HG03378 (cell line): ENCODE measurements at regions not wholly inside any gene's neighbourhood (a gene's known extent, or its start where the extent isn't known, plus 50 kb on each side); places are given as distances from the start of the nearest gene placed in this dataset.

Experiments used
- ATAC-seq: cut with Tn5 transposase; IDR thresholded peaks from one replicate; pipeline ENCODE4 v1.9.1; 2021; ENCODE audit warnings: mild to moderate bottlenecking, moderate library complexity; ENCODE audit not compliant: unreplicated experiment

- no peak for ATAC-seq
Measured at GRCh38 chr22:47476231-47476630, 713.8 kb downstream of the TBC1D22A start.

GRCh38 chr22:47474895-47475294 is 712.4 kb downstream of the TBC1D22A start:
- ATAC-seq: no peak

GRCh38 chr22:47474464-47474863 is 712.0 kb downstream of the TBC1D22A start:
- ATAC-seq: no peak

GRCh38 chr22:47472636-47473035 is 710.2 kb downstream of the TBC1D22A start:
- ATAC-seq: no peak

- no peak for ATAC-seq
Measured at GRCh38 chr22:47471406-47471805, 709.0 kb downstream of the TBC1D22A start.

GRCh38 chr22:47465809-47466208 is 703.4 kb downstream of the TBC1D22A start:
- ATAC-seq: no peak

- ATAC-seq: no peak
Measured at GRCh38 chr22:47465222-47465621, 702.8 kb downstream of the TBC1D22A start.

- ATAC-seq: no peak
Measured at GRCh38 chr22:47463220-47463619, 700.8 kb downstream of the TBC1D22A start.

- ATAC-seq: no peak
Measured at GRCh38 chr22:47460861-47461260, 698.4 kb downstream of the TBC1D22A start.

GRCh38 chr22:47460176-47460575 is 697.7 kb downstream of the TBC1D22A start:
- ATAC-seq: no peak

GRCh38 chr22:47458348-47458747 is 695.9 kb downstream of the TBC1D22A start:
- ATAC-seq: no peak

GRCh38 chr22:47457509-47458300 is 695.3 kb downstream of the TBC1D22A start:
- no peak for ATAC-seq

GRCh38 chr22:47457021-47457420 is 694.6 kb downstream of the TBC1D22A start:
- no peak for ATAC-seq

GRCh38 chr22:47456031-47456430 is 693.6 kb downstream of the TBC1D22A start:
- ATAC-seq: no peak

GRCh38 chr22:47453049-47453448 is 690.6 kb downstream of the TBC1D22A start:
- no peak for ATAC-seq

- no peak for ATAC-seq
Measured at GRCh38 chr22:47452184-47452583, 689.7 kb downstream of the TBC1D22A start.

GRCh38 chr22:47450876-47451475 is 688.5 kb downstream of the TBC1D22A start:
- no peak for ATAC-seq

GRCh38 chr22:47449508-47450270 is 687.2 kb downstream of the TBC1D22A start:
- ATAC-seq: no peak

GRCh38 chr22:47448231-47449223 is 686.1 kb downstream of the TBC1D22A start:
- ATAC-seq: no peak
